Endothelial cell of umbilical vein (primary cell): ENCODE measurements at regions not wholly inside any gene's neighbourhood (a gene's known extent, or its start where the extent isn't known, plus 50 kb on each side); places are given as distances from the start of the nearest gene placed in this dataset.

Experiments used
- BruUV-seq: library from RNA; stranded (reverse); fragments of 400-500 nt; replicated peaks from 2 replicates; lab custom pipeline; 2021; lab: Mats Ljungman, UMichigan
- CTCF ChIA-PET: fragments of 300-600, 350-600 bp; sonication (Branson Sonifier 250); formaldehyde crosslinking; loops from one replicate; lab custom pipeline; 2021; ENCODE audit warnings: antibody characterized with exemption, inconsistent platforms; lab: Charles Lee
- POLR2A ChIA-PET: fragments of 300-600, 350-600 bp; sonication (Branson Sonifier 250); formaldehyde crosslinking; loops from one replicate; lab custom pipeline; 2021; ENCODE audit warnings: antibody characterized with exemption, inconsistent platforms; lab: Charles Lee
- DNase-seq: peaks from one replicate; pipeline ENCODE4 v3.0.0-alpha.2; 2011; ENCODE audit warnings: low read depth, low spot score
- FAIRE-seq: peaks from 2 replicates; lab custom pipeline; 2011; peaks lifted over from hg19 to GRCh38; lab: Jason Lieb, UNC
- H2AFZ ChIP-seq: 2 replicates; pipeline ENCODE4 v1.6.0; 2012; ENCODE audit warnings: low read depth, low read length, control low read depth, inconsistent platforms
- H3K27ac ChIP-seq: 2 replicates; pipeline ENCODE4 v1.5.1; 2011; ENCODE audit warnings: low read depth, mild to moderate bottlenecking, control low read depth, low read length, moderate library complexity; ENCODE audit not compliant: insufficient read depth
- H3K27me3 ChIP-seq, 2 experiments: 2 replicates each; pipeline versions ENCODE4 v1.6.0 to v1.6.1; 2011; ENCODE audit warnings: low read length in 2 of 2, mixed read lengths in 1 of 2; ENCODE audit not compliant: control insufficient read depth in 2 of 2, insufficient read depth in 2 of 2
- H3K36me3 ChIP-seq, 2 experiments: 2 replicates in 1 of 2; 3 replicates in 1 of 2; pipeline ENCODE4 v1.5.1; 2011; ENCODE audit warnings: low read length in 2 of 2, mild to moderate bottlenecking in 1 of 2, moderate library complexity in 1 of 2; ENCODE audit not compliant: control insufficient read depth in 2 of 2, insufficient read depth in 2 of 2; ENCODE audit errors: extremely low read depth in 1 of 2
- H3K4me1 ChIP-seq: 3 replicates; pipeline ENCODE4 v1.5.1; 2011; ENCODE audit warnings: mild to moderate bottlenecking, low read length; ENCODE audit not compliant: control insufficient read depth, insufficient read depth; ENCODE audit errors: extremely low read depth
- H3K4me2 ChIP-seq: 2 replicates; pipeline ENCODE4 v1.6.1; 2011; ENCODE audit warnings: low read length, control low read depth, mixed read lengths; ENCODE audit not compliant: insufficient read depth
- H3K4me3 ChIP-seq, 3 experiments: fragments of 200-600 bp in 1 of 3; sonication (generic), shearing (Covaris generic) in 1 of 3; replicated peaks in 1 of 3; 2 replicates each; pipeline ENCODE4 v1.5.1; 2011 to 2016; ENCODE audit warnings: control low read depth in 3 of 3, low read length in 3 of 3, mild to moderate bottlenecking in 2 of 3, inconsistent platforms in 1 of 3, low read depth in 1 of 3, moderate library complexity in 1 of 3; ENCODE audit not compliant: insufficient read depth in 1 of 3
- H3K79me2 ChIP-seq: 2 replicates; pipeline ENCODE4 v1.6.0; 2012; ENCODE audit warnings: low read length, inconsistent platforms; ENCODE audit not compliant: control insufficient read depth, insufficient read depth
- H3K9ac ChIP-seq: replicated peaks from 2 replicates; pipeline ENCODE3; 2011; ENCODE audit warnings: low read length, control low read depth; ENCODE audit not compliant: insufficient read depth; ENCODE audit errors: extremely low read depth
- H3K9me1 ChIP-seq: replicated peaks from 3 replicates; pipeline ENCODE4 v1.6.0; 2011; ENCODE audit warnings: mild to moderate bottlenecking, low read length; ENCODE audit not compliant: control insufficient read depth, insufficient read depth; ENCODE audit errors: extremely low read depth
- H3K9me3 ChIP-seq: replicated peaks from 2 replicates; pipeline ENCODE4 v1.5.1; 2012; ENCODE audit warnings: low read length, inconsistent platforms; ENCODE audit not compliant: control insufficient read depth, insufficient read depth
- H4K20me1 ChIP-seq: replicated peaks from 2 replicates; pipeline ENCODE3; 2011; ENCODE audit warnings: mild to moderate bottlenecking, low read length; ENCODE audit not compliant: control insufficient read depth, insufficient read depth; ENCODE audit errors: extremely low read depth
- EZH2 ChIP-seq: IDR thresholded peaks from 2 replicates; pipeline ENCODE4 v1.6.1; 2012; ENCODE audit warnings: borderline replicate concordance, low read depth, mild to moderate bottlenecking, moderate library complexity, low read length, inconsistent platforms; ENCODE audit not compliant: severe bottlenecking
- FOS ChIP-seq: IDR thresholded peaks from 2 replicates; pipeline ENCODE4 v1.6.1; 2011; ENCODE audit warnings: mild to moderate bottlenecking, low read length, moderate library complexity, borderline replicate concordance; ENCODE audit not compliant: insufficient read depth
- GATA2 ChIP-seq: IDR thresholded peaks from 2 replicates; pipeline ENCODE4 v1.7.0; 2011; ENCODE audit warnings: low read depth, mild to moderate bottlenecking, moderate library complexity, mixed read lengths, low read length; ENCODE audit not compliant: insufficient read length, insufficient read depth
- JUN ChIP-seq: IDR thresholded peaks from 2 replicates; pipeline ENCODE4 v1.6.1; 2011; ENCODE audit warnings: borderline replicate concordance, low read depth; ENCODE audit not compliant: insufficient read length, insufficient read depth
- MAX ChIP-seq: IDR thresholded peaks from 2 replicates; pipeline ENCODE4 v1.6.1; 2011; ENCODE audit not compliant: insufficient read depth, insufficient read length
- MYC ChIP-seq: IDR thresholded peaks from one replicate; pipeline ENCODE4 v1.6.1; 2011; ENCODE audit warnings: mild to moderate bottlenecking, low read depth, low read length
- POLR2A ChIP-seq: IDR thresholded peaks from 2 replicates; pipeline ENCODE4 v1.6.1; 2012; ENCODE audit warnings: low read depth, mild to moderate bottlenecking, control low read depth, low read length
- POLR2AphosphoS5 ChIP-seq: IDR thresholded peaks from 2 replicates; pipeline ENCODE4 v1.6.1; 2012; ENCODE audit warnings: low read depth, mild to moderate bottlenecking, control low read depth, low read length, moderate library complexity; ENCODE audit not compliant: insufficient read depth
- dilution Hi-C: fragments of 300-500 bp; cut with MboI; formaldehyde crosslinking; loops from one replicate; pipeline ENCODE4 v1.15.0; 2019; ENCODE audit warnings: low sequenced_read_pairs; ENCODE audit not compliant: extremely low pct_ligation_motif_present
- intact Hi-C: fragments of 100-400 bp; cut with micrococcal nuclease; formaldehyde crosslinking; loops from one replicate; pipeline ENCODE4 v1.10.0; 2022
- TF ChIP-seq, protein P1 (sequence below), 2 donors: IDR thresholded peaks; 1 replicate in 1 of 2; 2 replicates in 1 of 2; pipeline ENCODE4 v1.5.1; 2011; ENCODE audit warnings: low read length in 2 of 2, mild to moderate bottlenecking in 2 of 2, moderate library complexity in 2 of 2, control low read depth in 1 of 2, inconsistent platforms in 1 of 2, low read depth in 1 of 2; ENCODE audit not compliant: insufficient read depth in 1 of 2; ENCODE audit errors: extremely low read depth in 1 of 2

DNA sequence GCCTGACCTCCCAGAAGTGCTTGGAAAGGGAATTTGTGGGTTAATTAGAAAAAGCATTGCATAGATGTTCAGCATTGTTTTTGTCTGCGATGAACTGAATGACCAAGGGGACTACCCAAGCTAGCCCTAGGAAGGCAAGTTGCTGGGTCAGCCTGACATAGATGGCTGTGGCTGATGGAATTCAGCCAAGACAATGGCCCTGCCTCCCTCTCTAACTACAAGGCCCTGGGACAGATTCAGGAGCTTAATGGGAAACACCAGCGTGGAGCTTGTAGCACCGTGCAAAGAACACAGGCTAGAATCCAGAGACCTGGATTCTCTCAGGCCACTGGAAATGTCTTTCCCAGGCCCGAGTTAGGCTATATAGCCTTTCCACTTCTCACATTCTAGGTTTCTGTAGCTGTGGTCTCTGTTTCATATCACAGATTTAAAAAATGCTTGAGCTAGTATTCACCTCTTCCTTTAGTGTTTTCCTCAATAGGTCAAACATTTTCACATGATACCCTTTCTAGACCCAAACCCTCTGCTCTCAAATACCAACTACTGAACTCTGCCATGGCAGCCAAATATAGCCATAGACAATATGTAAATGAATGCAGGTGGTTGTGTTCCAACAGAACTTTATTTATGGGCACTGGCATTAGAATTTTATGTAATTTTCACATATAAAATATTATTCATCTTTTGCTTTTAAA, 294.3 kb upstream of the MEX3C start:
- H3K4me3 ChIP-seq: no peak overlapping the region
- no TSS peak for BruUV-seq
- dilution Hi-C loops (no loop called here), intact Hi-C loops (no loop called here)
- TF ChIP-seq MYC (no peak), MAX (no peak), POLR2AphosphoS5 (no peak), JUN (no peak), FOS (no peak), GATA2 (no peak), POLR2A (no peak), EZH2 (no peak)
- TF ChIP-seq, protein P1, sequence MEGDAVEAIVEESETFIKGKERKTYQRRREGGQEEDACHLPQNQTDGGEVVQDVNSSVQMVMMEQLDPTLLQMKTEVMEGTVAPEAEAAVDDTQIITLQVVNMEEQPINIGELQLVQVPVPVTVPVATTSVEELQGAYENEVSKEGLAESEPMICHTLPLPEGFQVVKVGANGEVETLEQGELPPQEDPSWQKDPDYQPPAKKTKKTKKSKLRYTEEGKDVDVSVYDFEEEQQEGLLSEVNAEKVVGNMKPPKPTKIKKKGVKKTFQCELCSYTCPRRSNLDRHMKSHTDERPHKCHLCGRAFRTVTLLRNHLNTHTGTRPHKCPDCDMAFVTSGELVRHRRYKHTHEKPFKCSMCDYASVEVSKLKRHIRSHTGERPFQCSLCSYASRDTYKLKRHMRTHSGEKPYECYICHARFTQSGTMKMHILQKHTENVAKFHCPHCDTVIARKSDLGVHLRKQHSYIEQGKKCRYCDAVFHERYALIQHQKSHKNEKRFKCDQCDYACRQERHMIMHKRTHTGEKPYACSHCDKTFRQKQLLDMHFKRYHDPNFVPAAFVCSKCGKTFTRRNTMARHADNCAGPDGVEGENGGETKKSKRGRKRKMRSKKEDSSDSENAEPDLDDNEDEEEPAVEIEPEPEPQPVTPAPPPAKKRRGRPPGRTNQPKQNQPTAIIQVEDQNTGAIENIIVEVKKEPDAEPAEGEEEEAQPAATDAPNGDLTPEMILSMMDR (IDR thresholded peaks at IDR 0.05; ENCODE audit: extremely low read depth in 1 of 2, insufficient read depth in 1 of 2, low read depth in 1 of 2, low read length in 2 of 2): no peak
- H3K9ac ChIP-seq: no peak overlapping the region
- H2AFZ ChIP-seq: no peak overlapping the region
- no peaks in the 10 kb centered on the region for H3K27me3 ChIP-seq
- H3K79me2 ChIP-seq: no peaks in the 10 kb centered on the region
- no peaks in the 10 kb centered on the region for H4K20me1 ChIP-seq
- H3K9me1 ChIP-seq: no peaks in the 10 kb centered on the region
- ChIA-PET POLR2A (no interaction called here), CTCF (no interaction called here)
- no peaks in the 10 kb centered on the region for H3K36me3 ChIP-seq
- DNase-seq (no peak), FAIRE-seq (no peak)
- no peaks in the 10 kb centered on the region for H3K4me1 ChIP-seq
- H3K4me2 ChIP-seq: no peak overlapping the region
- H3K9me3 ChIP-seq: peaks cover 3% of the 10 kb centered on the region
- no peak overlapping the region for H3K27ac ChIP-seq
